Lung (tissue), 11 donors: ENCODE measurements at regions not wholly inside any gene's neighbourhood (a gene's known extent, or its start where the extent isn't known, plus 50 kb on each side); places are given as distances from the start of the nearest gene placed in this dataset.

ENCODE experiments used
- ATAC-seq: fragments of 200-7000 bp; cut with Tn5 transposase; one replicate; pipeline ENCODE4 v1.9.1; 2020; ENCODE audit warnings: moderate number of reproducible peaks; ENCODE audit not compliant: insufficient read depth, low FRiP score
- DNase-seq, 3 donors: peaks; one replicate each; pipeline ENCODE4 v3.0.0-alpha.2; 2013 to 2017
- H3K27ac ChIP-seq, 2 donors: one replicate each; pipeline ENCODE4 v1.5.1; 2013; ENCODE audit warnings: mild to moderate bottlenecking in 2 of 2, moderate library complexity in 2 of 2, control low read depth in 1 of 2, inconsistent platforms in 1 of 2, low read depth in 1 of 2, low read length in 1 of 2
- H3K27me3 ChIP-seq, 3 donors: one replicate each; pipeline ENCODE4 v1.5.1; 2013; ENCODE audit warnings: low read length in 2 of 3; ENCODE audit not compliant: control insufficient read depth in 3 of 3, insufficient read depth in 3 of 3
- H3K36me3 ChIP-seq, 4 donors: one replicate each; pipeline ENCODE4 v1.5.1; 2013; ENCODE audit warnings: low read length in 4 of 4, mild to moderate bottlenecking in 1 of 4, moderate library complexity in 1 of 4; ENCODE audit not compliant: control insufficient read depth in 4 of 4, insufficient read depth in 4 of 4
- H3K4me1 ChIP-seq, 5 donors: one replicate each; pipeline ENCODE4 v1.5.1; 2013; ENCODE audit warnings: low read length in 5 of 5, mild to moderate bottlenecking in 2 of 5, moderate library complexity in 1 of 5; ENCODE audit not compliant: control insufficient read depth in 5 of 5, insufficient read depth in 5 of 5
- H3K4me3 ChIP-seq: one replicate; pipeline ENCODE4 v1.5.1; 2013; ENCODE audit warnings: mild to moderate bottlenecking, control low read depth, moderate library complexity
- H3K9ac ChIP-seq, 2 donors: one replicate each; pipeline ENCODE4 v1.5.1; 2013; ENCODE audit warnings: low read length in 2 of 2, control low read depth in 1 of 2; ENCODE audit not compliant: insufficient read depth in 1 of 2
- H3K9me3 ChIP-seq, 4 donors: one replicate each; pipeline ENCODE4 v1.5.1; 2013; ENCODE audit warnings: low read length in 3 of 4, mild to moderate bottlenecking in 1 of 4, moderate library complexity in 1 of 4; ENCODE audit not compliant: control insufficient read depth in 4 of 4, insufficient read depth in 3 of 4
- WGBS, 2 donors: extraction: QIAGEN DNeasy Blood & Tissue Kit; methylation state at CpG; one replicate each; pipeline ENCODE4 v1.1.7; 2013; 5-methylcytosine and 5-hydroxymethylcytosine counted together
- TF ChIP-seq, protein P1 (sequence below): IDR thresholded peaks from 2 replicates; pipeline ENCODE4 v1.5.1; 2012; ENCODE audit warnings: mild to moderate bottlenecking; ENCODE audit errors: control extremely low read depth, extremely low read depth
- donor health status: control.
- donor health status: control.
- donor health status: Bipolar disorder and iron deficiency.
- donor health status: healthy.
- donor health status: DM: yes; HTN: yes; CAD: no.

- H3K9ac ChIP-seq, result no peak overlapping the region
- no peaks in the 10 kb centered on the region for H3K4me1 ChIP-seq
- WGBS, 2 donors, result 86 to 93% methylated on average over 4 of the region's 4 CpGs
- TF ChIP-seq, protein P1, sequence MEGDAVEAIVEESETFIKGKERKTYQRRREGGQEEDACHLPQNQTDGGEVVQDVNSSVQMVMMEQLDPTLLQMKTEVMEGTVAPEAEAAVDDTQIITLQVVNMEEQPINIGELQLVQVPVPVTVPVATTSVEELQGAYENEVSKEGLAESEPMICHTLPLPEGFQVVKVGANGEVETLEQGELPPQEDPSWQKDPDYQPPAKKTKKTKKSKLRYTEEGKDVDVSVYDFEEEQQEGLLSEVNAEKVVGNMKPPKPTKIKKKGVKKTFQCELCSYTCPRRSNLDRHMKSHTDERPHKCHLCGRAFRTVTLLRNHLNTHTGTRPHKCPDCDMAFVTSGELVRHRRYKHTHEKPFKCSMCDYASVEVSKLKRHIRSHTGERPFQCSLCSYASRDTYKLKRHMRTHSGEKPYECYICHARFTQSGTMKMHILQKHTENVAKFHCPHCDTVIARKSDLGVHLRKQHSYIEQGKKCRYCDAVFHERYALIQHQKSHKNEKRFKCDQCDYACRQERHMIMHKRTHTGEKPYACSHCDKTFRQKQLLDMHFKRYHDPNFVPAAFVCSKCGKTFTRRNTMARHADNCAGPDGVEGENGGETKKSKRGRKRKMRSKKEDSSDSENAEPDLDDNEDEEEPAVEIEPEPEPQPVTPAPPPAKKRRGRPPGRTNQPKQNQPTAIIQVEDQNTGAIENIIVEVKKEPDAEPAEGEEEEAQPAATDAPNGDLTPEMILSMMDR, result no peak
- H3K27ac ChIP-seq, result no peak overlapping the region
- DNase-seq (no peak), ATAC-seq (no peak)
- no peak overlapping the region for H3K4me3 ChIP-seq
- H3K9me3 ChIP-seq, result no peaks in the 10 kb centered on the region
- peaks cover 0 to 4% (median 2%) of the 10 kb centered on the region in 3 donors for H3K27me3 ChIP-seq
- H3K36me3 ChIP-seq, result no peaks in the 10 kb centered on the region
These were observed 81.9 kb upstream of the AKT3 start for GRCh38 chr1:243931957-243932356.

DNA sequence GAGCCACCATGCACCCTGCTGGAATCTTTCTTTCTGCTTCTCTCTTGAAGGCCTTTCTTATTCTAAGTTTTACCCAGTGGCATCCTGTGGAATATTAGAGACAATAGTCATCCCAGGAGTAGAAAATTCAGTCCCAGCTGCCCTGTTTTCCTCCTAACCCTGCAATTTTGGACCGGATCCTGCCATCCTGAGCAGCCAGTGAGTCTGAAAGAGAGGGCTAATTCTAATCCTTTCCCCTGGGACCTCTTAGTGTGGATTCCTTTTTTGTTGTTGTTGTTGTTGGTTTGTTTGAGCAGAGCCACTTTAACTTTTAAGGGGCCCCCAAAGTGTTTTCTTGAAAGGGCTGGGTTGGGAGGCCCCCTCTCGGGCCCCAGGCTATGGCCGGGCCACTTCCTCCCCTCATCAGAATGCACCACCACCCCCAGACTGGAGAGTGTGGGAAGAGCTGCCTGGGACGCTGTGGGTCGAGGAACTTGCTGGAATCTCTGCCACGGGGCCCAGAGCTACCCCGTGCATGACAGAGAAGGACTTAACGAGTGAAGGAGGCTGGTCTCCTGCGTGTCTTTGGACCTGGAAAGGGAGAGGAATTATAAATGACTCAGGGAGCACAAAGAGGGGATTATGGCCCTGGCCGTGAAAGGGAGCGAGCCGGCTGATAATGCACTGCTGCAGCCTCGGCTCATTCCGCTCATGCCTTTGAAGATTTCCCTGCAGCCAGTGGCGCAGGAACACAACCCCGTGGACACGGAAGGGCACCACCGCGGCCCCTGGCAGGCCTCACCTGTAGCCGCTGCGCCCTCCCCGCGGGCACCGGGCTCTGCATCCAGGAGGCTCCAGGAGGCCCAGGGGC, 81.0 kb upstream of the AKT3 start:
- 31 to 43% methylated on average over 24 of the region's 24 CpGs for WGBS, 2 donors
- ATAC-seq, result no peak
- Histone ChIP-seq H3K4me1 (no peaks in the 10 kb centered on the region), H3K27me3 (peaks cover 0 to 4% (median 2%) of the 10 kb centered on the region in 3 donors), H3K9ac (no peak overlapping the region), H3K36me3 (no peaks in the 10 kb centered on the region), H3K27ac (no peak overlapping the region), H3K9me3 (no peaks in the 10 kb centered on the region), H3K4me3 (no peak overlapping the region)
- TF ChIP-seq, protein P1, result no peak
- DNase-seq, result peak in 2 of 3 donors; percentile 17 to 28

- H3K27me3 ChIP-seq, result peaks cover 0 to 4% (median 2%) of the 10 kb centered on the region in 3 donors
- no peaks in the 10 kb centered on the region for H3K4me1 ChIP-seq
- no peak overlapping the region for H3K9ac ChIP-seq
- H3K9me3 ChIP-seq, result no peaks in the 10 kb centered on the region
- WGBS, 2 donors, result 83 to 96% methylated on average over 2 of the region's 2 CpGs
- ATAC-seq (no peak), DNase-seq (no peak)
- no peak overlapping the region for H3K4me3 ChIP-seq
- no peaks in the 10 kb centered on the region for H3K36me3 ChIP-seq
- H3K27ac ChIP-seq, result no peak overlapping the region
- TF ChIP-seq, protein P1, result no peak
These were observed 77.3 kb upstream of the AKT3 start for GRCh38 chr1:243927381-243927780.
